Adrenal gland (tissue), 9 donors: ENCODE measurements at regions not wholly inside any gene's neighbourhood (a gene's known extent, or its start where the extent isn't known, plus 50 kb on each side); places are given as distances from the start of the nearest gene placed in this dataset.

Experiments
- DNase-seq, 7 donors: peaks; one replicate each; pipeline ENCODE4 v3.0.0-alpha.2; 2019 to 2020
- H3K27ac ChIP-seq, 5 donors: fragments of 200-600 bp; sonication (generic) in 4 of 5; 1 replicate in 3 of 5; 2 replicates in 2 of 5; pipeline versions ENCODE4 v1.5.1 to v1.8.0; 2016 to 2020; ENCODE audit warnings: mild to moderate bottlenecking in 1 of 5
- H3K27me3 ChIP-seq: fragments of 200-600 bp; 2 replicates; pipeline ENCODE4 v1.8.0; 2021
- H3K36me3 ChIP-seq, 2 donors: fragments of 200-600 bp; replicated peaks in 1 of 2; 1 replicate in 1 of 2; 2 replicates in 1 of 2; pipeline versions ENCODE4 v1.5.1 to v1.8.0; 2018 to 2022
- H3K4me1 ChIP-seq, 2 donors: fragments of 200-600 bp; replicated peaks in 1 of 2; 1 replicate in 1 of 2; 2 replicates in 1 of 2; pipeline versions ENCODE4 v1.5.1 to v1.8.0; 2018 to 2021
- H3K4me3 ChIP-seq, 4 donors: fragments of 200-600 bp; sonication (generic) in 3 of 4; one replicate each; pipeline ENCODE4 v1.5.1; 2016 to 2018
- H3K9me3 ChIP-seq, 3 donors: fragments of 200-600 bp; sonication (generic) in 1 of 3; replicated peaks in 1 of 3; 1 replicate in 2 of 3; 2 replicates in 1 of 3; pipeline versions ENCODE4 v1.5.1 to v1.8.0; 2016 to 2021
- CTCF ChIP-seq, 6 experiments: fragments of 450-650 bp in 4 of 6; fragments of 200-600 bp in 2 of 6; sonication (generic) in 1 of 6; IDR thresholded peaks; 1 replicate in 5 of 6; 2 replicates in 1 of 6; pipeline versions ENCODE4 v1.5.1 to v1.8.0; 2016 to 2021; ENCODE audit warnings: antibody characterized with exemption in 6 of 6, mild to moderate bottlenecking in 2 of 6, moderate library complexity in 1 of 6
- POLR2A ChIP-seq, 2 donors: fragments of 450-650 bp; IDR thresholded peaks; one replicate each; pipeline ENCODE4 v1.6.1; 2017; ENCODE audit warnings: antibody characterized with exemption in 2 of 2, mild to moderate bottlenecking in 2 of 2, moderate library complexity in 1 of 2
- WGBS, 4 donors: extraction: QIAGEN DNeasy Blood & Tissue Kit in 2 of 4; methylation state at CpG; one replicate each; pipeline versions ENCODE4 v1.1.5 to v1.1.7; 2013 to 2017; 5-methylcytosine and 5-hydroxymethylcytosine counted together
- intact Hi-C, 2 donors: fragments of 100-400 bp; cut with DNase I; formaldehyde crosslinking; loops; one replicate each; pipeline versions ENCODE4 v1.14.1 to v1.15.0; 2022 to 2023
- donor health status: healthy with polysubstance abuse.
- donor health status: Bipolar disorder and iron deficiency.
- donor health status: DM: yes; HTN: yes; CAD: no.
- donor health status: DM: no; HTN: no; CAD: no.
- donor health status: DM: no; HTN: no; CAD: no.

GRCh38 chr1:68820151-68820550, 323.3 kb upstream of the DEPDC1 start:
- Histone ChIP-seq H3K36me3 (no peaks in the 10 kb centered on the region), H3K9me3 (no peaks in the 10 kb centered on the region), H3K4me1 (no peaks in the 10 kb centered on the region), H3K27ac (no peak overlapping the region), H3K4me3 (no peak overlapping the region), H3K27me3 (no peaks in the 10 kb centered on the region)
- no peak for TF ChIP-seq CTCF (IDR thresholded peaks at IDR 0.05)
- no peak for TF ChIP-seq POLR2A (IDR thresholded peaks at IDR 0.05)
- intact Hi-C loops: no loop called here
- 18 to 30% (median 24%) methylated on average over 1 of the region's 1 CpG for WGBS, 4 donors
- no peak for DNase-seq

DNA sequence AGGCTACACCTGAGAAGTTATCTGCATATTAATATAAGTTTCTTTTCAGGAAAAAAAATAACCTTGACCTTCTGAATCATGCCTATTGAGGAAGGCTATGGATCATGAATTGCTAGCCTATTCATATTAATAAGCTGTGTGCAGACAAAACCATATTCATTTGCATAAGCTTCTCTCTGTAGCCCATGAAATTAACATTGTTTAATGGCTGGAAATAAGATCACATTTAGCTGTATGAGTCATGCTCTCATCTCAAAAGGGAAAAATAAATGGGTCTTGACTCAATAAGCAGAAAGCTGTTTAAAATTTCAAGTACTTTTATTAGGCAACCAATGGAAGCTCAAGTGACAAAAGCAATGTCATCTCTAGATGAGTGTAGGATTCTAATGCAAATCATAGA, 330.0 kb upstream of the DEPDC1 start:
- TF ChIP-seq CTCF (IDR thresholded peaks at IDR 0.05): no peak
- no peak for TF ChIP-seq POLR2A (IDR thresholded peaks at IDR 0.05)
- no peak overlapping the region for H3K4me3 ChIP-seq
- no peaks in the 10 kb centered on the region for H3K9me3 ChIP-seq
- intact Hi-C loops: no loop called here
- H3K4me1 ChIP-seq: no peaks in the 10 kb centered on the region
- no peaks in the 10 kb centered on the region for H3K36me3 ChIP-seq
- H3K27me3 ChIP-seq: no peaks in the 10 kb centered on the region
- H3K27ac ChIP-seq: no peak overlapping the region
- no peak for DNase-seq

DNA sequence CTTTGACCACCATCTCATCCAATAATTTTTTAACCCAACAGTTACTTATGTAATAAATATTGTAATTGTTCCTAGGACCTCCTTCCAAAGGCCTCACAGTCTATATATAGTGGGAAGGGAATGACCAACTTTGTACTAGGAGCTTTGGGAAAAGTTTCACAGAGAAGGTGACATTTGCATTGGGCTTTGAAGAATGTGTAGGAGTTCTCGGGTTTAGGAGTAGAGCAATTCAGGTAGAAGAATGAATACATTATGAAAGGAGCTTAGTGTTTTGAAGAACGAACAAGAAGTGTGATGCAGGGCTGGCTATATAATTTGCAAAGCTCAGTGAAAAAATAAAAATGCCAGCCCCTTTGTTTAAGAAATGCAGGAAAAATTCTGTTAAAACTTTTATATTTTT, 330.4 kb upstream of the DEPDC1 start:
- TF ChIP-seq CTCF (IDR thresholded peaks at IDR 0.05) (no peak), POLR2A (IDR thresholded peaks at IDR 0.05) (no peak)
- Histone ChIP-seq H3K4me3 (no peak overlapping the region), H3K27ac (no peak overlapping the region), H3K36me3 (no peaks in the 10 kb centered on the region), H3K4me1 (no peaks in the 10 kb centered on the region), H3K9me3 (no peaks in the 10 kb centered on the region), H3K27me3 (no peaks in the 10 kb centered on the region)
- 71 to 79% (median 75%) methylated on average over 2 of the region's 2 CpGs for WGBS, 4 donors
- intact Hi-C loops: no loop called here
- DNase-seq: no peak

DNA sequence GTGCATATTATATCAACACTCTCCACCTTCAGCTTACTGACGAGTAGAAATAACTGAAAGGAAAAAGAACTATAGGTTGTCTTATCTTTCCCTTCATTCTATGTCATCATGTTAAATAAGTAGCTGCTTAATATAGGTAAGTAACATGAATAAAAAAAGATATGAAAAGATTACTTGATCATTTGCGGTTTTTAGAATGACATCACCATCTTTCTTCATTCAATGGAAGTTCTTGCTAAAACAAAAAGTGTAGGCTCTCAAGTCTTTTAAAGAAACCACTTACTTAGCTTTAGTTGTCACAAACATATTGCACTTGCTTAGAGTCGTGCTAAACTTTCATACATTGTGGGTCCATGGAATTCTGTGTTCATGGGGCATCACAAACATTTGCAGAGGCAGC, 331.1 kb upstream of the DEPDC1 start:
- H3K4me3 ChIP-seq: no peak overlapping the region
- no peaks in the 10 kb centered on the region for H3K9me3 ChIP-seq
- no peaks in the 10 kb centered on the region for H3K27me3 ChIP-seq
- TF ChIP-seq POLR2A (IDR thresholded peaks at IDR 0.05): no peak
- no peak for TF ChIP-seq CTCF (IDR thresholded peaks at IDR 0.05)
- no peak overlapping the region for H3K27ac ChIP-seq
- DNase-seq: no peak
- no peaks in the 10 kb centered on the region for H3K36me3 ChIP-seq
- H3K4me1 ChIP-seq: no peaks in the 10 kb centered on the region
- WGBS, 4 donors: 58 to 71% (median 65%) methylated on average over 3 of the region's 3 CpGs
- intact Hi-C loops: no loop called here
